SK-N-SH (cell line): ENCODE measurements at regions not wholly inside any gene's neighbourhood (a gene's known extent, or its start where the extent isn't known, plus 50 kb on each side); places are given as distances from the start of the nearest gene placed in this dataset.

Experiments
- CHD2 ChIP-seq: fragments of 150-350 bp; IDR thresholded peaks from 2 replicates; pipeline ENCODE4 v1.6.1; 2018; ENCODE audit warnings: low read length; ENCODE audit not compliant: partially characterized antibody
- EZH2phosphoT487 ChIP-seq: fragments of 200-600 bp; sonication (generic); IDR thresholded peaks from 2 replicates; pipeline ENCODE4 v1.6.1; 2017; ENCODE audit warnings: low read depth, mixed run types, mild to moderate bottlenecking, antibody characterized with exemption, moderate library complexity, borderline replicate concordance
- NRF1 ChIP-seq: IDR thresholded peaks from 2 replicates; pipeline ENCODE4 v1.6.1; 2012; ENCODE audit warnings: low read depth, mild to moderate bottlenecking, low read length
- POLR2AphosphoS5 ChIP-seq: IDR thresholded peaks from 2 replicates; pipeline ENCODE4 v1.6.1; 2012; ENCODE audit warnings: low read depth, low read length
- RAD21 ChIP-seq: IDR thresholded peaks from 2 replicates; pipeline ENCODE4 v1.6.1; 2012; ENCODE audit warnings: mild to moderate bottlenecking, low read length
- RFX5 ChIP-seq: IDR thresholded peaks from 2 replicates; pipeline ENCODE4 v1.6.1; 2012; ENCODE audit warnings: mild to moderate bottlenecking, improper control_type of control experiment, low read length
- SIN3A ChIP-seq: IDR thresholded peaks from 2 replicates; pipeline ENCODE4 v1.6.1; 2012; ENCODE audit warnings: low read depth, mild to moderate bottlenecking, low read length, moderate library complexity, borderline replicate concordance
- TAF1 ChIP-seq: IDR thresholded peaks from 2 replicates; pipeline ENCODE4 v1.6.1; 2012; ENCODE audit warnings: low read depth, mild to moderate bottlenecking, low read length, moderate library complexity, borderline replicate concordance
- YY1 ChIP-seq: IDR thresholded peaks from 2 replicates; pipeline ENCODE4 v1.4.0; 2012; ENCODE audit warnings: low read depth, mild to moderate bottlenecking
- TF ChIP-seq, protein P1 (sequence below): fragments of 200-600 bp; sonication (generic); IDR thresholded peaks from 2 replicates; pipeline ENCODE4 v1.6.1; 2017; ENCODE audit warnings: antibody characterized with exemption, mild to moderate bottlenecking, moderate library complexity
- TF ChIP-seq, protein P2 (sequence below): IDR thresholded peaks from 2 replicates; pipeline ENCODE4 v1.4.0; 2012; ENCODE audit warnings: low read depth, borderline replicate concordance
- TF ChIP-seq, protein P3 (sequence below): IDR thresholded peaks from 2 replicates; pipeline ENCODE4 v1.4.0; 2012; ENCODE audit warnings: low read depth

DNA sequence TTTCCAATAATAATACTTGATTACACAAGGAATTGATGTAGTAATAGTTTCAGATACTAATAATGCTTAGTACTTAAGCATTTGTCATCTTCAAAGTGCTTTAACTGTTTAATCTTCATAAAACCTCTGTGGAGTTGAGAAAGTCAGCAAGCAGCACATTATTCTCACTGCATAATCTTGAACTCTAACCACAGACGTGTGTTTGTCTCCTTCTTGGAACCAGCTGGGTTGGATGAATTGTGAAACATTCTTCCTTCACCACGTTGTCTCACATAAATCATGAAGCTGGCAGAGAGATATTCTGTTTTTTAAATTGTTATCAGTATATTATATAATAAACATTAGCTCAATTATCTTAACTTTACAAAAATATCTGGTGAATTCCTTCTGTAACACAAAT is 55.1 kb upstream of the LDAH start:
- no peak for TF ChIP-seq CHD2
- TF ChIP-seq, protein P1, sequence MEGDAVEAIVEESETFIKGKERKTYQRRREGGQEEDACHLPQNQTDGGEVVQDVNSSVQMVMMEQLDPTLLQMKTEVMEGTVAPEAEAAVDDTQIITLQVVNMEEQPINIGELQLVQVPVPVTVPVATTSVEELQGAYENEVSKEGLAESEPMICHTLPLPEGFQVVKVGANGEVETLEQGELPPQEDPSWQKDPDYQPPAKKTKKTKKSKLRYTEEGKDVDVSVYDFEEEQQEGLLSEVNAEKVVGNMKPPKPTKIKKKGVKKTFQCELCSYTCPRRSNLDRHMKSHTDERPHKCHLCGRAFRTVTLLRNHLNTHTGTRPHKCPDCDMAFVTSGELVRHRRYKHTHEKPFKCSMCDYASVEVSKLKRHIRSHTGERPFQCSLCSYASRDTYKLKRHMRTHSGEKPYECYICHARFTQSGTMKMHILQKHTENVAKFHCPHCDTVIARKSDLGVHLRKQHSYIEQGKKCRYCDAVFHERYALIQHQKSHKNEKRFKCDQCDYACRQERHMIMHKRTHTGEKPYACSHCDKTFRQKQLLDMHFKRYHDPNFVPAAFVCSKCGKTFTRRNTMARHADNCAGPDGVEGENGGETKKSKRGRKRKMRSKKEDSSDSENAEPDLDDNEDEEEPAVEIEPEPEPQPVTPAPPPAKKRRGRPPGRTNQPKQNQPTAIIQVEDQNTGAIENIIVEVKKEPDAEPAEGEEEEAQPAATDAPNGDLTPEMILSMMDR = no peak
- TF ChIP-seq, protein P2, sequence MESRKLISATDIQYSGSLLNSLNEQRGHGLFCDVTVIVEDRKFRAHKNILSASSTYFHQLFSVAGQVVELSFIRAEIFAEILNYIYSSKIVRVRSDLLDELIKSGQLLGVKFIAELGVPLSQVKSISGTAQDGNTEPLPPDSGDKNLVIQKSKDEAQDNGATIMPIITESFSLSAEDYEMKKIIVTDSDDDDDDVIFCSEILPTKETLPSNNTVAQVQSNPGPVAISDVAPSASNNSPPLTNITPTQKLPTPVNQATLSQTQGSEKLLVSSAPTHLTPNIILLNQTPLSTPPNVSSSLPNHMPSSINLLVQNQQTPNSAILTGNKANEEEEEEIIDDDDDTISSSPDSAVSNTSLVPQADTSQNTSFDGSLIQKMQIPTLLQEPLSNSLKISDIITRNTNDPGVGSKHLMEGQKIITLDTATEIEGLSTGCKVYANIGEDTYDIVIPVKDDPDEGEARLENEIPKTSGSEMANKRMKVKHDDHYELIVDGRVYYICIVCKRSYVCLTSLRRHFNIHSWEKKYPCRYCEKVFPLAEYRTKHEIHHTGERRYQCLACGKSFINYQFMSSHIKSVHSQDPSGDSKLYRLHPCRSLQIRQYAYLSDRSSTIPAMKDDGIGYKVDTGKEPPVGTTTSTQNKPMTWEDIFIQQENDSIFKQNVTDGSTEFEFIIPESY = no peak
- no peak for TF ChIP-seq POLR2AphosphoS5
- no peak for TF ChIP-seq NRF1
- TF ChIP-seq, protein P3, sequence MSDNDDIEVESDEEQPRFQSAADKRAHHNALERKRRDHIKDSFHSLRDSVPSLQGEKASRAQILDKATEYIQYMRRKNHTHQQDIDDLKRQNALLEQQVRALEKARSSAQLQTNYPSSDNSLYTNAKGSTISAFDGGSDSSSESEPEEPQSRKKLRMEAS = no peak
- no peak for TF ChIP-seq YY1
- TF ChIP-seq RAD21 = no peak
- no peak for TF ChIP-seq RFX5
- TF ChIP-seq SIN3A = no peak
- TF ChIP-seq EZH2phosphoT487 = no peak
- no peak for TF ChIP-seq TAF1
